OCI-M2 (cell line): ENCODE measurements at regions not wholly inside any gene's neighbourhood (a gene's known extent, or its start where the extent isn't known, plus 50 kb on each side); places are given as distances from the start of the nearest gene placed in this dataset.
"Not testable (repeated sequence)": the region's sequence is repeated elsewhere in the genome, so short reads cannot be mapped to it uniquely, and the experiment has no call there.

Source experiments
- DNase-seq: peaks from one replicate; lab custom pipeline; 2025; ENCODE audit not compliant: unreplicated experiment; lab: John Stamatoyannopoulos, UW

GRCh38 chr6:6940031-6941025, 167.4 kb upstream of the RREB1 start:
- DNase-seq: no peak

- DNase-seq: no peak
Observed at GRCh38 chr6:6941201-6941600, 166.6 kb upstream of the RREB1 start.

- DNase-seq: no peak
Observed at GRCh38 chr6:6942091-6942490, 165.7 kb upstream of the RREB1 start.

- no peak for DNase-seq
Observed at GRCh38 chr6:6942831-6943230, 164.9 kb upstream of the RREB1 start.

DNA sequence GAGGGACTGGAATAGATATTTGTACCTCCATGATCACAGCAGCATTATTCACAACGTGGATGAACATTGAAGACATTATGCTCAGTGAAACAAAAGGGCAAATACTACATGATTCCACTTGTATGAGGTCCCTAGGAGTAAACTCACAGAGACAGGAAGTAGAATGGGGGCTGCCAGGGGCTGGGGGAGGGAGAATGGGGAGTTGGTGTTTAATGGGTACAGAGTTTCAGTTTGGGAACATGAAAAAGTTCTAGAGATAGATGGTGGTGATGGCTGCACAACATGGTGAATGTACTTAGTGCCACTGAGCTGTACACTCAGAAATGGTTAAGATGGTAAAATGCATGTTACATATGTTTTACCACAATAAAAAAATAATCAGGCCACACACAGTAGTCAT, 164.3 kb upstream of the RREB1 start:
- no peak for DNase-seq

DNA sequence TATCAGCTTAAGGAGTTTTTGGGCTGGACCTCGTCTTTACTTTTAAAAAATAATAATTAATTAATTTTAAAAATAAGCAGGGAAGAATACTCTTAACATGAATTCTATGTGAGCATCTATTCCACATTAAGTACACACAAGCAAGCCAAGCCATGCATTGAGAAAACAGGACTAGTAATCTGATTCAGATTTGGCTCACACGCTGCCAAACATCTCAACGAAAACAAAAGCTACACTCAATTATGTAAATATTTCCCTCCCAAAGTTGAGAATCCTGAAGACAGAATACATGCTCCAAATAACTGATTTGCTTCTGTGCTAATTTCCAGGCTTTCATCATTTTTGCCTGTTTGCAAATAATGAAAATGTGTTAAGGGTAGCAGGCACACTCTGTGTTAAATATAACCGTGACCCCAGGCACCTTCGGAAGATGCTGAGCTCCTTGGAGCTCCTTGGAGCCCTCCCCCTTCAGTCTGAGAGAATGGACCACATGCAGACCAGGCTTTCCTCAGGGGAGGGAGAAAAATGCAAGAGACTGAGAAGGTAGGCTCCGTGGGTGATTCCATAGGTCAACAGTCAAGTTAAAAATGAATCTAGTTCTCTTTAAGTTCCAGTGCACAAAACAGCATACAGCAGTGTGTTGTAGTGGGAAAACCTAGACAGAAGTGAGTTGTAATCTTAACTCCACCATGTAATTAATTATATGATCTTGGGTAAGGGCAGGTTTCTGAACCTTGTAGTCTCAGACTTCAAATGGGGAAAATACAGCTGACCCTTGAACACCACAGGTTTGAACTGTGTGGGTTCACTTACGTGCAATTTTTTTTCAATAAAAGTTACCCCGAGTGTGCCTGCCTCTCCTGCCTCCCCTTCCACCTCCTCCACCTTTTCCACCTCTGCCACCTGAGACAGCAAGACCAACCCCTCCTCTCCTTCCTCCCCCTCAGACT, 161.3 kb upstream of the RREB1 start:
- DNase-seq: no peak

DNA sequence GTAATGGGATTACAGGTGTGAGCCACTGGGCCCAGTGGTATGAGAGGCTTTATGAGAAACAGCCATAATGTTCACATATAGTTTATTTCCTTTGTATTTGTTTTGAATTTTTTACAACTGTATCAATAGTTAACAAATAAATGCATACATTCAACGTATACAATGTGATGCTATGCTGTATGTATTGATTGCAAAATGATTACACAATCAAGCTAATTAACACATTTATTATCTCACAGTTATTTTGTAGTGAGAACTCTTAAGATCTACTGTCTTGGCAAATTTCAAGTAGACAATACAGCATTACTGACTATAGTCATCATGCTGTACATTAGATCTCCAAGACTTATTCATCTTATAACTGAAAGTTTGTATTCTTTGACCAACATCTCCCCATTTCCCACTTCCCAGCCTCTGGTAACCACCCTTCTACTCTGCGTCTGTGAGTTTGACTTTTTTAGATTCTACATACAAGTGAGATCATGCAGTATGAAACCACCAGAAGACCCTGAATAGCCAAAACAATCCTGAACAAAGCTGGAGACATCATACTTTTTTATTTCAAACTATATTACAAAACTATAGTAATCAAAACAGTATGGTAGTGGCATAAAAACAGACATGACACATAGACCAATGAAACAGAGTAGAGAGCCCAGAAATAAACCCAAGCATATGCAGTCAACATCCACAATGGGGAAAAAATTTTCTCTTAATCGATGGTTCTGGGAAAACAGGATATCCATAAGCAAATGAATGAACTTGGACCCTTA, 157.2 kb upstream of the RREB1 start:
- DNase-seq: no peak

DNA sequence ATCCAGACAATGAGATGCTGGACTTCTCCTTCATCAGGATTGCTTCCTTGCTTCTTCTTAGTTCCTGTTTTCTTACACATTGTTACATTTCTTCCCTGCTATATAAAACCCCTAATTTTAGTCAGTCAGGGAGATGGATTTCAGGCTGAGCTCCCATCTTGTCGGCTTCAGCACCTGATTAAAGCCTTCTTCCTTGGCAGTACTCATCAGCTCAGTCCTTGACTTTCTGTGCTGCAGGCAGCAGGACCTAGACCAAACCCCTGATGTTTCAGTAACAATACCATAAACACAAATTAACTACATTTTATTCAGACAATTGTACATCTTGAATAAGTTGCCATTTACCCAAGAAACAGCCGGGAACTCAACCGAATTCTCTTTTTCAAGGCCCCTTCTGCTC, 156.4 kb upstream of the RREB1 start:
- DNase-seq: no peak

- no peak for DNase-seq
Observed at GRCh38 chr6:6952484-6952883, 155.3 kb upstream of the RREB1 start.

- DNase-seq: not testable (repeated sequence)
Observed at GRCh38 chr6:6952927-6953326, 154.8 kb upstream of the RREB1 start.

DNA sequence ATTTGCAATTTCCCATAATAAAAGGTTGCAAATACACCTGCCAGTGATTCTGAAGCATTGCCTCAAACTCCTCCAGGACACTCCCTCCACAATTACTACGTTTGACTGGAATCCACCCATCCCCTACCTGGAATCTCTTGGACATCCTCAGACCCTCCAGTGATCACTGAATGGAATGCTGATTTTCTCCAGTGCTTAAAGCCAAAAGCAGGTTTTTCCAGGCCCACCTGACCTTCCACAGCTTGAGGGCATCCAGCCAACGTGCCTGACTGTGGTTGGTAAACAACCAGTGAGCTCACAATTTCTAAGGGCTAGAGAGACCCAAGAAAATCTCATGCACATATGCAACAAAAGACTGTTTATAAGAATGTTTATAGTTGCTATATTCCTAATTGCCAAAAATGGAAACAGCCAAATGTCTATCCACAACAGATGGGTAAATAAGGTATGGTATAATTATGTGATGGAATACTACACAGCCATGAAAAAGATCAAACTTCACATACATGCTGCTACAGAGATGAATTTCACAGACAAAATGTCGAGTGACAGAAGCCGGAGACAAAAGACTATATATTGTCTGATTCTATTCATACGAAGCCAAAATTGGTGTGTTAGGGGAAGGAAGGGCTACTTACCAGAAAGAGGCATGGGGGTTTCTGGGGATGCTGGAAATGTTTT, 147.1 kb upstream of the RREB1 start:
- DNase-seq: no peak

- DNase-seq: no peak
Observed at GRCh38 chr6:6962086-6962485, 145.7 kb upstream of the RREB1 start.

DNA sequence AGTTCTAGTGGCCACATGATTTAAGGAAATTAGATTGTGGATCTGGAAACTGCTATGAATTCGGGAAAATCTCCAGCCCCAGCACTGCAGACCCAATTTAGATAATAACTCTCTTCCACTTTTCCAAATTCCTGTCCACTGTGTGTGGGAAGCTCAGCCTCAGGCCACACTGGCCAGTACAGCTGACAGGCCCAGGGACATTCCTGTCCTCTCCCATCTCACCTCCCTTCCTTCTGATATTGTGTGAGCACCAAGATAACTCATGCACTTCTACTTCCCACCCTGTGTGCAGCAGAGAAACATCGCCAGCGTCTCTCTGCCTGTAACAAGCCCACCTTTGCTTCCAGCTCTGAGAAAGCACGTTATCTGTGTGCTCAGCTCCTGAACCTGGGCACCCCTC, 145.1 kb upstream of the RREB1 start:
- no peak for DNase-seq

- DNase-seq: not testable (repeated sequence)
Observed at GRCh38 chr6:6963390-6963789, 144.4 kb upstream of the RREB1 start.

GRCh38 chr6:6964675-6965074, 143.1 kb upstream of the RREB1 start:
- DNase-seq: no peak

- DNase-seq: no peak
Observed at GRCh38 chr6:6966127-6966526, 141.6 kb upstream of the RREB1 start.

GRCh38 chr6:6966569-6966968, 141.2 kb upstream of the RREB1 start:
- no peak for DNase-seq

DNA sequence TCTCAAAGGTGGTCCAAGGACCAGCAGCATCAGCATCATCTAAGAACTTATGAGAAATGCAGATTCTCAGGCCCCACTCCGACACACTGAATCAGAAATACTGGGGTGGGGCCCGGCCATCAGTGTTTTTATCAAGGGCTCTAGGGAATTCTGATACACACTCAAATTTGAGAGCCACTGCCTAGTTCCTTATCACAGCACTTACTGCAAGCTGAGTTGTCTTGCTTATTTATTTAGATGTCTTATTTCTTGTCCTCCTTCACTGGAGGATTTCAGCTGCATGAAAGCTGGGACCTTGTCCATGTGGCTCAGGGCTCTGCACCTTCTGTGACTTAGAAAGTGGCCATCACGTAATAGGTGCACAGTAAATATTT, 139.4 kb upstream of the RREB1 start:
- no peak for DNase-seq

GRCh38 chr6:6968731-6969552, 138.8 kb upstream of the RREB1 start:
- no peak for DNase-seq
